Renal pelvis (tissue), 1 donor: ENCODE measurements at regions not wholly inside any gene's neighbourhood (a gene's known extent, or its start where the extent isn't known, plus 50 kb on each side); places are given as distances from the start of the nearest gene placed in this dataset.
"Not testable (repeated sequence)": the region's sequence is repeated elsewhere in the genome, so short reads cannot be mapped to it uniquely, and the experiment has no call there.

Experiments
- DNase-seq: peaks from one replicate; pipeline ENCODE4 v3.0.0-alpha.2; 2013

DNA sequence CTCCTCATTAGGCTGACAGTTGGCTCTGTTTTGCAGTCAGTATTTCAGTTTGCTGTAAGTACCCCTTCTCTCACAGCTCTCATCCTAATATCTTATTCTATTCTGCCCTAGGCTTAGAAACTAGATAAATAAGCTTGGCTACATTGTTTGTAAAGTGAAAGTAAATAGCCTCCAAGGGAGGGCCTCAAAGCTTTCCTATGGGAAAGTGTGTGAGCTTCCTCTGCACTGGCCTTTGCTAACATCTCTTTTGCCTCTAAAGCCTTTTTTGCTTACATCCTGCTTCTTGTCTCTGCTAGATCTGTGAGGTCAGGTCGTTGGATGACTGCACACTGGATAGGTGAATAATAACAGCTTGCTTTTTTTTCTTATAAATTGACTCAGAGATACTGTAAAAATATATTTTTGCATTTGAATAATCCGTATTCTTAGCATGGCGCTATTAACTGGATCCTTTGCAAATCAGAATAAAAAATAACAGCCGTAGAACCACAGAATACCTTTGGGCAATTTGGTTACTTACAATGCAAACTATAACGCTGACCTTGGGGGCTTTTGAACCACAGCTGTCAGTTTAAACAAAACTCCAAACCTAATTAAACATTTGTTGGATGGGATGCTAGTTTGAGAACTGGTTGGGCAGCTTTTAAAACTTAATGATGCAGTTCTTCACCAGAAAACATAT lies 55.1 kb downstream of the TTC6 start:
- DNase-seq = peak; percentile 3

DNA sequence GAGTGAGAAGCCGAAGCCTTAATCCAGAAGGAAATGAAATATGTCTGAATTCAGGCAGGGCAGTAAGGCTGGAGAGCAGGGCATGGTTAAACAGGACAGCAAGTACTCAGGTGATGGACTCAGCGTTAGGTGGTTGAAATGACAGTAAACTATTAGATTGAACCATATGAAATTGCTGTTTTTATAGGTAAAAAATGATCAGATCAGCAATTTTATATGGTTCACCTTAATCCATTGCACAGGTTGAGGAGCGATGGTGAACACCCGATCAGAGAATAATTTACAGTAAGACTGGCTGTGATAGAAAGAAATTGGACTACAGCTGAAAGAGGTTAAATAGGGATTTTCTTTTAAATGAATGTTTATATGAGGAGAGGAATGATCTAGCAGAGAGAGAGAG lies 56.6 kb downstream of the TTC6 start:
- DNase-seq = no peak

DNA sequence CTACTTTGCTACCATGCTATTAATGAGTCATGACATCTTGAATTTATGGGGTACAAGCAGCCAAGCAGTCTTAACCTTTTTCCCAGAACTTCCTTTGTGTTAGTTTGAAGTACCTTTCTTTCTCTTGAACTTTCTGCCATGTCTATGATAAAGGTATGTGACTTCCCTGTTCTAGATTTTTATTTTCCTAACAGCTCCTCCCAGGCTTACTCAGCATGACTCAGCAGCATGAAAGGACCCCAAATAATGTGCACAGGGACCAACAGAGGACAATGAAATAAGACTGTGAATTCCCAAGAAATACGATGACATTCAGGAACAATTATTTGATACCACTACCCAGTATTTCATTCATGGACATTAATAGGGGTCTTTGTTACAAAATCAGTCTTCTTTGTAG lies 60.0 kb downstream of the TTC6 start:
- no peak for DNase-seq

DNA sequence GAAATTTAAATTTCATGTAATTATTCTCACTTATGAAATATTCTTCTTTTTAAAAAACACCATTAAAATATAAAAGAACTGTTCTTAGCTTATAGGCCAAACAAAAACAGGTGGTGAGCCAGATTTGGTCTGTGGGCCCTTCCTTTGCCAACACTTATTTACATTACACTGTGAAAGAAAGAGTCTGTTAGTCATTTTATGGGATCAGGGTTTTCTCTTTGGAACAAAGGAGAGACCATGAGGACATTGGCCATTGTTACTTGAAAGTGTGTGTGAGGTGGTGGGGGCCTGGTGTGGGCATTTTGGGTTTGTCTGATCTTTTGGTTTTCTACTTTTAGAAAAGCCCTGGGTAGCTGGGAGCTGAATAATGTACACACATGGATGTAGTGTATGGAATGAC lies 62.7 kb downstream of the TTC6 start:
- no peak for DNase-seq

DNA sequence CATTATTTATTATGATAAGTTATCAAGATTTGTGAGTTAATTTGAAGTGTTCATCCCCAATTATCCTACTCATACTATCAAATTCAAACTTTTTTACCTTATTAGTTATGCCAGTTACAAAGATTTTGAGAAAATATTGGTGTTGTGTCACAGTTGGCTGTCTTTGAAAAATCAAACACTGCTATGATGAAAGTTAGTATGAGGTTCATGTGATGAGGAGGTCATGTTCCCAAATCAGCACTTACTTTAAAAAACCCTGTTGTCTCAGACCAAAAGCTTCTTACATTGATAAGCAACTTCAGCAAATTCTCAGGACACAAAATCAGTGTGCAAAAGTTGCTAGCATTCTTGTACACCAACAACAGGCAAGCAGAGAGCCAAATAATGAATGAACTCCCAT lies 68.1 kb downstream of the TTC6 start:
- no peak for DNase-seq

DNA sequence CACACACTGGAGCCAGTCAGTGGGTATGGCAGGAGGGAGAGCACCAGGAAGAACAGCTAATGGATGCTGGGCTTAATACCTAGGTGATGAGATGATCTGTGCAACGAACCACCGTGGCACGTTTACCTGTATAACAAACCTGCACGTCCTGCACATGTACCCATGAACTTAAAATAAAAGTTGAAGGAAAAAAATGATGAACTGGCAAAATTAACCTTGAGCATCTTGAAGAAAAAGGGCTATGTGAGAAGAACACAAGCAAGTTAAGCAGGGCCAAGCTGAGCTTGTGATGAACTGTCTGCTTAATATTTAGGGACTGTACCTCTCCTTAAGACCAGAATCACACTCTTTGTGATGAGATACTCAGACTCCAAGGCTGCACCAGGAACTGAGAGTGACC lies 70.0 kb downstream of the TTC6 start:
- no peak for DNase-seq

DNA sequence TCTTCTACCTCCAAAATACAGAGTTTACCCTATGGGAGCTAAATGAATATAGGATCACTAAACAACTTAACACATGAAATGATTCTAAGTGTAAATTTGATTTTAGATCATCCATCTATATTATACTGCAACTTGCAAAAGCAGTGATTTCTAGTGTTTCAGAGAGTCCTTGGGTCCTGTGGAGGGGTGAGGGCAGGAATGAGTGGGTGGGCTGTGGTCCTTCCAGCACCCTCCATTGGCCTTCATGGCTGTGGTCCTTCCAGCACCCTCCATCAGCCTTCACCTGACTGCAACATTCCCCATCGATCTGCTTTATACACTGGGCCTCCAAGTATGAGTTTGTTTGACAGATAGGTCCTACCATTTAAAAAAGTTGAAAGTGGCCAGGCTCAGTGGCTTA lies 70.5 kb downstream of the TTC6 start:
- no peak for DNase-seq

DNA sequence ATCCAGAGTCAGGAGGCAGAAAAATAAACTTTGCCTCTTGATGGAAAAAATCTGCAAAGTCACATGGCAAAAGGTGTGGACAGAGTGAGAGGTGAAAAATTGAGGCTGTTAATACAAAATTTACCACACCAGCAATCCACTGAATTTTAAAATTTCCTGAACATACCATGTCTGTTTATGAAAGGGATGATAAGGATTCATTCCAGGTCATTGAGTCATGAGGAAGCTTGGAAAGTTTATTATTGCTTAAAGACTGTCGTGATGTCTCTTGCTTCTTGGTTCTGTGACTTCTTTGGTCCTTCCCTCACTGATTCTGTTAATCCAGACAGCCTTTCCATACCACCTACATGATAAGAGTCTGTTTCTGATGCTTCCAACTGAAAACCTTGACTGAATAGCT lies 73.2 kb downstream of the TTC6 start:
- DNase-seq = no peak

DNA sequence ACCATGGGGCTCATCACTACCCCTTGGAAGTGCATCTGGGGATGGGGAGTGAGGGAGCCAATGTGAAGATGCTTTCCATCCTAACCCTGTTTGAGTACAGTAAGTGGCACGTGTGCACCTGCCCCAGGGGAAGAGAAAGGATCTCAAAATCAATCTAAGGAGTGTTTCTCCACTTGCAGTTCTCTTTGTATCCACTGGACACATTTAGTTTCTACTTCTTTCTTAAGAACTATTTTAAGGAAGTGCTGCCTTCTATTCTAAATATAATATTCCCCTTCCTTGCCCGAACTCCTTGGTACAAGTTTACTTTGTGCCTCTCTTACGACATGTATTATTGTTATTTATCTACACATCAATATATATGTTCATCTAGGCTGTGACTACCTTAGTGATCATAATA lies 73.8 kb downstream of the TTC6 start:
- no peak for DNase-seq

DNA sequence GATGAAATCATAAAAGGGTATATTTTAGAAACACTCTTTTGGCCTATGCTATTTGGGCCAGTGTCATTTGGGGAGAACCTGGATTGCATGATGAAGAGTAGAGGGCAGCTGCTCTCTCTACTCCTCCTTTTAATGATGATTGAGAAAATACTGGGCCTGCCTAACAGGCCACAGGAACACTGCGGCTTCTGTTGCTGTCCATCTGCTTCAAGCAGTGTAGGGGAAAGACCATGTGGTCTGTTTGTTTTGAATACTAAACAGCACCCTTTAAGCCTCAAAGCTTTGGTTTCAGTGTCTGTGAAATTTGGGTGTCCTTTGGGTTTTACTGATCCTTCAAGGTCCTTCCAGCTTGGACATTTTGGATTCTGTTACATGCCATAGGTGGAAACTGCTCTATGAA lies 78.0 kb downstream of the TTC6 start:
- DNase-seq = no peak

DNA sequence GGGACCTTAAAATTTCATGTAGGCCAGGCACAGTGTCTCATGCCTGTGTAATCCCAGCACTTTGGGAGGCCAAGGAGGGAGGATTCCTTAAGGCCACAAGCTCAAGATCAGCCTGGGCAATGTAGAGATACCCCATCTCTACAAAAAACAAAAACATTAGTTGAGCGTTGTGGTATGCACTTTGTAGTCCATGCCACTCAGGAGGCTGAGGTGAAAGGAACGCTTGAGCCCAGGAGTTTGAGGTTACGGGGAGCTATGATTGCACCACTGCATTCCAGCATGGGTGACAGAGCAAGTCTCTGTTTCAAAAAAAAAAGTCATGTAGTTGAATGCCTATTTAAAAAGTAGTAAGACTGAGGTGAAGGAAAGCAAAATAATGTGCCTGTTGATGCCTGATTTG lies 83.5 kb downstream of the TTC6 start:
- no peak for DNase-seq

DNA sequence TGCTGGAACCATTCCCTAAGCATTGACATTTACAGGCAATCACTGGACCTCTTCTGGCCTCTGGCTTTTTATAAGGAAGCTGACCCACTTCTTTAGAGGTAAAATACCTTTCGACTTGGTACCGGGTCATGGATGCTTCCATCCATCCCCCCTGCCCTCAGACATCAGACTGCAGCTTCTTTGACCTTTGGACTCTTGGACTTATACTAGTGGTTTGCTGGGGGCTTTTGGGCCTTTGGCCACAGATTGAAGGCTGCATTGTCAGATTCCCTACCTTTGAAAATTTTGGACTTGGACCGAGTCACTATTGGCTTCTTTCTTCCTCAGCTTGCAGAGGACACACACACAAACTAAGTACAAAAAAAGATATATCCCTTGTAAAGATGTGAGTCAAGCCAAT lies 86.1 kb downstream of the TTC6 start:
- no peak for DNase-seq

DNA sequence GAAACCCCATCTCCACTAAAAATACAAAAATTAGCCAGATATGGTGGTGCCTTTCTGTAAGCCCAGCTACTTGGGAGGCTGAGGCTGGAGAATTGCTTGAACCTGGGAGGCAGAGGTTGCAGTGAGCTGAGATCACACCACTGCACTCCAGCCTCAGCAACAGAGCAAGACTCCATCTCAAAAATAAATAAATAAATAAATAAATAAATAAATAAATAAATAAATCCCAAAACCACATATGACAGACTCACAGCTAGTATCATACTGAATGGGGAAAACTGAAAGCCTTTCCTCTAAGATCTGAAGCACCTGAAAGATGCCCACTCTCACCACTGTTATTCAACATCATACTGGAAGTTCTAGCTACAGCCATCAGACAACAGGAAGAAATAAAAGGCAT lies 97.3 kb downstream of the TTC6 start:
- DNase-seq = not testable (repeated sequence)

DNA sequence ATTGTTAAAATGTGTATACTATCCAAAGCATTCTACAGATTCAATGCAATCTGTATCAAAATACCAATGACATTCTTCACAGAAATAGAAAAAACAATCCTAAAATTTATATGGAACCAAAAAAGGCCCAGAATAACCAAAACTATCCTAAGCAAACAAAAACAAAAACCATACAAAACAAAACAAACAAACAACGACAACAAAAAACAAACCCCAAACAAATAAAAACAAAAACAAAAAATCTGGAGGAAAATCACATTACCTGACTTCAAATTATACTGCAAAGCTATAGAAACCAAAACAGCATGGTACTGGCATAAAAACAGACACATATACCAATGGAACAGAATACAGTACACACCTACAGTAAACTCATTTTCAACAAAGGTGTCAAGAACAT lies 98.0 kb downstream of the TTC6 start:
- not testable (repeated sequence) for DNase-seq

DNA sequence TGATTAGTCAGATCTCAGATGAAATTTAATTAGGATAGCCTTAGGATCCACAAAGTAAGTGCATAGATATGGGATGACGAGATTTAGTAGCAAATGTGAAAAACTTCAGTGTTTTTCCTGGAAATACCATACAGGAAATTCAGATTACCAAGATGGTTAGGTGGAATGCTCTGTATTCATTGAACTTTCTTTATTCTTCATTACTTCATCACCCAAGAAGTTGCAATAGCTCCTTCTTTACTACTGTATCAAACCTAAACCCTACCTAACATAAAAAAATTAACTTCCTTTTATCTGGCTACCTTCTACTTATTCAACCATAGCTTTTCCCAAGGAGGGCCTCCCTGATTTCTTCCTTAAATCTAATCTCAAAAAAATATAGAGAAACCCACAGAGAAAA lies 100.4 kb downstream of the TTC6 start:
- DNase-seq = no peak

DNA sequence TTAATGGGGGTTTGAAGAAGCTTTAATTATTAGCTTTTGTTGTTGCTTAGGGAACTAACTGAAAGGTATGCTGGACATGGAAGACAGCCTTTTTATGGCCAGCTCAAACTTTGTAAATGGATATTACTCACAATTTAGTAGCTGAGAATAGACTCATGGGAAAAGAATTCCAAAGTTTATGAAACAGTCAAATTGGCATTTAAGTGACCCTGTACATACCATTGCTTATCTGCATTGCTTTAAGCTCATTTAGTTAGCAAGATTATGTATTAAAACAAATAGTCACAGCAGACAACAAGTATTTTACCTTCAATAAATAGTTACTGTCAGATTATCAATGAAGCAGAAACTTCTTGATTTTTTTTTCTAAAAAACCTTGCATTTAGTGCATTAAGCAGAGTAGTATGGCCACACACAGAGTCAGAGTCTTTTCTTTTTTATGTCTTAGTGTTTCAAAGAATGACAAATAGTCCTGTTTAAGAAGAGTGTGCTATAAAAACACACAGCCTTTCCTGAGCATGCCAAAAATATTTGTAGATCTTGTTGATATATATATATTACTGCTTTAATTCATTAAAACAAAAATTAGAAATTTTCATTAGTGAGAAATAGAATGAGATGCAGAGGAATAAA lies 102.2 kb downstream of the TTC6 start:
- DNase-seq = peak; percentile 1

DNA sequence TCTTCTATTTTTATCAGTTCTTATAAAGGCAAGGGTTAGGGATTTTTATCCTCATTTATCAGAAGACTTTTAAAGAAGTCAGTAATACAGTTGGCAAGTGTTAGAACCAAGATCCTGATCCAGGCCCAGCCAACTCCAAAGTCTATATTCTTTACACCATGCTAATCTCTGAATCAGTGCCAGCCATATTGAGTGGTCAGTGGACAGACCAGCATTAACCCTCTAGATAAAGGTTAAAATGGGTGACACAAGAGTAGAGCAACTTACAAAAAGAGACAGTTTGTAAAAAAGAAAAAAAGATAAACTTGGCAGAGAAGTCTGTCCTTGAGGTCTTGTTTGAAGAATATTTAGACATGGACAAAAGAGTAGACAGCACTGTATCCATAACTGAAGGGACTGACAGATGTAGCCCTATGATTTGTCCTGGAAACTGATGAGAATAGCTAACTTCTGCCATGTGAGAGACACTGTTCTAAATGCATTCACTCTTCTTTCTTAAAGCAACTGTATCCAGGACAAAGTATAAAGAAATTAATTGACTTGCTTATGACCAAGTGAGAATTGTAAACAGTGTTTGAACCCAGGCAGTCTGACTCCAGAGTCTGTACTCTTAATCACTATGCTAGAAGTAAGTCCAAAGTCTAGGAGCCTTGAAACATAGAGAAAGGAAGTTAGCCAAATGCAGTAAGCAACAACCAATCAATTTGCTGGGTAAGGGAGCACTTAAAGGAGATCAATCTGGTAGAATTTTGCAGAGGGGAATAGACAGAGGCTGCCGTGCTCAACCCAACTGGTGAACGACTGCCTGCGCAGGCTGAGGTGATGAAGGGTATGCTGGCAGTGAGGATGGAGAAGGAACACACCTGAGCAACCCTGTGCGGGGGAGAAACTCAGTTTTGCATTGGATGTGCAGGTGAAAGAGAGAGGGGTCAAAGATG lies 103.7 kb downstream of the TTC6 start:
- DNase-seq = no peak

DNA sequence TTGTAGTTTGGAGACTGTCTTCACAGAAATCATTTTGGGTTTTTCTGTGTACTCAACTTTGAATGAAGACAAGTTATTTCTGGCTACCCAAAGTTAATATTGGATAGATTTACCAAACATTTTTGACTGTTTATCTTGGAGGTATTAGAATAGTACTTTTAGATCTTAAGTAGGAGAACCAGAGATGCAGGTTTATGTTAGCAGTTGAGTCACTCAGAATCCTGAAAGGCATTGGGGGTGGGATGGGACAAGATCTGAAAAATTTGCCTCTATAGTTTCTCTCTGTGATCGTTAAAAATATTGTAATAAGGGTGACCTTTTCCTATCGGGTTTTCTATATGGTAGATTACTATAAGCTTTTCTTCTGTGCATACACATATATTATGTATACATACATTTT lies 112.3 kb downstream of the TTC6 start:
- no peak for DNase-seq

DNA sequence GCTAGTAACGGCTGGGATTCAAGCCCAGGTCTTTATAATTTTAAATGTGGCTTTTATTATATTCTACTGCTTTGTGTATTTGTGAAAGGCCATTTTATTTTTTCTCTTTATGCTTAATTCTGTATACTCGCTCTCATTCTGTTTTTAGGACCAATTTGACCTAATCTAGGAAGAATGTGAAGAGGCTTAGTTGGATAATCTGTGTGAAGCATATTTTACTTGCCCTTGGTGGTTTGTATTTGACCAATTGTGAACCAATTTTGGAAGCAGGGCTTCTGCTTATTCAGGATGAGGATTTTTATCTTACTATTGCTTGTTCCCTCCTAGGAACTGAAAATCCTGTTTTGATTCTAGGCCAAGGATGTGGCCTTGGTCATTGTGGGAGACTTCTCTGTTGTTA lies 113.1 kb downstream of the TTC6 start:
- no peak for DNase-seq

DNA sequence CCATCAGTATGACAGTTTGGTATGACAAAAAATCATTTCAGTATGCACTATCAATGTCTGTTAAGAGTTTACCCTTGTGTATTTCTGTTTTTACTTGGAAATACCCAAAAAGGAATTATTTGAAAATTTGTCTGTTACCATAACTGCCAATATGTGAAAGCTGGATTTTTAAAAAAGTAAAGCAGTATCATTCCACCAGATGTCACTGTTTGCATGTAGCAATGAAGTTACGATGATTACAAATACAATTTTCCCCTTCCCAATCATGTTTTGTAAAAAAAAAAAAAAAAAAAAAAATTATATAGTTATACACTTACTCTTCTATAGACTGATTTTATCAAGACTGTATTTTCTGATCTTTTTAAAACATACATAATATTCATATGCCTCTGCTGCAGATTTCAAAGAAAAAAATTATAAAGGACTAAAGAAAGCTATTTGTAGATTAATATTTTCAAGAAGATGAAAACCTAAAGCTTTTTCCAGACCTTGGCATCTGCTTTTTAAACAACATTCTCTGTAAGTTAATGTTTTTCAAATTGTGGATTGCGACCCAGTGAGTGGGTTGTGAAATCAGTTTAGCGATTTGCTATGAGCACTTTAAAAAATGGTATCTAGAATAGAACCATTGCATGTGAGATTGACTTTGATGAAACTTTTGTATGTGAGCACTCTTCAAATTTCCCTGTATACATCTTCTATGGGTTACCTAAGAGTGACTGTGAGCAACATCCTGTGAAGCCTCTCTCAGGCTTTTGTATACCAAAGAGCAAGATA lies 114.2 kb downstream of the TTC6 start:
- no peak for DNase-seq

DNA sequence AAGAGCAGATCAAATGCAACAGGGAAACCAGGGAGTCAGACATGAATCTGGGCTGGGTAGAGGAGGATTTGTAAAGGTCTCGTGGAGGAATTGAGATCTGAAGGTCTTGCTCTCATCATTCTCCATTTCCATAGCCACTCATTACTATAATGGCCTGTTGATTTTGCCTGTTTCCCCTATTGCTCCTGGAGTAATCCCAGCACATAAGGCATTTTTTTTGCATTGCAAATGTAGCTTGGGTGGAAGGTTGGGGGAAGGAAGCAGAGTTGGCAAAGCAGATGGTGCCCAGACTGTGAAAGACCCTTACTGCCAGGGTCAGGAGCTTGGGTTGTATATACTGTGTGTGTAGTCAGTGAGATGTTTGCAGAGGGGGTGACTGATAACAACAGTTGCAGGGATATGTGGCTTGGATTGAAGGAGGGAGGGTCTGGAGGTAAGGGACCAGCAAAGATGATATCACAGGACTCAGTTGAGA lies 116.0 kb downstream of the TTC6 start:
- DNase-seq = no peak

DNA sequence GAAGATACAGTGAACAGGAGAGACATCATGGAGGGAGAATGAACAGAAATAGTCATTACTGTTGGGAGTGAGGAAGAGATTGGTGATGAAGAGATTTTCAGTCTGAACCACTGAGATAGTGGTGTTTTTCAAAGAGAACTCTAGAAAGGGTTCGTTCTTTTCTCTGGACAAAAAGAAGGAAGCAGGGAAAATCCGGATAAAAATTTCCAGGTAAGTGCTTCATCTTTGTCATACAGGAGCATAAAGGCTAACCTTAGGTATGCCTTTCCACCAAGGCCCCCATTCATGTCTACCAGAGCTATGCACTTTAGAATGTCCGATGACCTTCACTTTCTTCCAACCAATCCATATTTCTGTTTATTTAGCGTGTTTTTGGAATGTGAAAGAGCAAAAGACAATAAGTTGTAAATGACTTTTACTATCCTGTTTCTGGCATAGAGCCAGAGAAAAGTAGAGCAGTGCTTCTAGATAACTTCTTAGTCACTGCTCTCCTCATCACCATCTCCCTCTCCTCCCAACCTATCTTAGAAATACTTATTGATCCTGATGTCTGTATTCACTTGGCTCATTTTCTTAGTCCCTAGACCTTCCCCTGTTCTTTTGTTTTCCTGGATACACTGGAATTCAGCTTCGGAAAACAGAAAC lies 116.5 kb downstream of the TTC6 start:
- no peak for DNase-seq
